ENCODE measurements at regions not wholly inside any gene's neighbourhood (a gene's known extent, or its start where the extent isn't known, plus 50 kb on each side); places are given as distances from the start of the nearest gene placed in this dataset.

DNA sequence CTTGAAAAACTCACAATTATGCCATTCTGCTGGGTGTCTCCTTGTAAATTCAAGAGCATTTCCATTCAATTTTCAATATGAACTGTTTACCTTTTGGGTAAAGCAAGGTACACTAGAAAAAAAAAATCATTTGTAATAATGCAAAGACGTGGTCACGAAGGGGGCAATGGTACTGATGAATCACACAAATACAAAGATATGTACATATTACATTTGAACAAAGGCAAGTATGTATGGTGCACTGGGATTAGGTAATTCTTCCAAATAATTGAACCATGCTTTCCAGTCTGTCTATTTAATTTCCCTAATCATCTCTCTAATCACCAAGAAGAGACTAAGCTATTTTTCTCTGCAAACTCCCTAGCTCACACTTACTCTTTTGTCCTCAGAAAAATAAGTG is 63.4 kb upstream of the RNF38 start (continued):
- TF ChIP-seq ATF3 (IDR thresholded peaks at IDR 0.05) (no peak), EGR1 (IDR thresholded peaks at IDR 0.05; ENCODE audit: low read depth) (no peak), SRF (IDR thresholded peaks at IDR 0.05; ENCODE audit: low read depth) (no peak), CTCF (IDR thresholded peaks at IDR 0.05 in 2 of 3, conservative IDR thresholded peaks at IDR 0.05 in 1 of 3; ENCODE audit: borderline replicate concordance in 1 of 3, insufficient read depth in 1 of 3, low read depth in 2 of 3, low read length in 2 of 3) (no peak), SP1 (IDR thresholded peaks at IDR 0.05; ENCODE audit: low read depth) (no peak), EZH2phosphoT487 (IDR thresholded peaks at IDR 0.05; ENCODE audit: borderline replicate concordance) (no peak), ELF1 (IDR thresholded peaks at IDR 0.05; ENCODE audit: borderline replicate concordance, low read depth) (no peak), CBX3 (IDR thresholded peaks at IDR 0.05; ENCODE audit: low read depth) (no peak), TCF7L2 (IDR thresholded peaks at IDR 0.05; ENCODE audit: borderline replicate concordance, extremely low read depth, insufficient read depth, insufficient read length) (no peak), JUND (IDR thresholded peaks at IDR 0.05) (no peak)
- TF ChIP-seq, protein P1, sequence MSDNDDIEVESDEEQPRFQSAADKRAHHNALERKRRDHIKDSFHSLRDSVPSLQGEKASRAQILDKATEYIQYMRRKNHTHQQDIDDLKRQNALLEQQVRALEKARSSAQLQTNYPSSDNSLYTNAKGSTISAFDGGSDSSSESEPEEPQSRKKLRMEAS (IDR thresholded peaks at IDR 0.05) = no peak

DNA sequence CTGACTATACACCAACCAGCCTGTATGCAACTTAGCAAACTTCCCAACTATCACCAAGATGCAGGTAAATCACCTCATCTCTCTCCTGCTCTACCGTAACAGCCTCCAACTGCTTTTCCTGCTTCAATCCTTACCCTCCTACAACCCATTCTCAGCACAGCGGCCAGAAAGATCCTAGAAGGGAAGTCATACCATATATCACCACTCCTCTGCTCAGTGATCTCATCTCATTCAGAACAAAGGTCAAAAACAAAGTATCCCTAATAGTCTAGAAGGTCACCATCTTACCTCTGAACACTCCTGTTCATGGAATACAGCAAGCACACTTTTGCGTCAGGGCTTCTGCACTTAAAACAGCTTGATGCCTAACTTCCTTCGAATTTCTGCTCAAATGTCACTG is 62.2 kb upstream of the RNF38 start:
- Histone ChIP-seq H4K20me1 (ENCODE audit: insufficient read depth) (no peaks in the 10 kb centered on the region), H3K4me2 (ENCODE audit: low read length) (no peak overlapping the region), H3K36me3 (ENCODE audit: control insufficient read depth in 1 of 2, insufficient read depth in 2 of 2, low read length in 2 of 2) (no peaks in the 10 kb centered on the region), H3K4me1 (ENCODE audit: control insufficient read depth in 1 of 2, insufficient read depth in 2 of 2, low read length in 2 of 2) (no peaks in the 10 kb centered on the region), H3K9ac (ENCODE audit: low read length) (no peak overlapping the region), H3K27me3 (ENCODE audit: insufficient read depth, low read length) (no peaks in the 10 kb centered on the region), H3K79me2 (ENCODE audit: insufficient read depth, low read length) (peaks cover 5% of the 10 kb centered on the region; the same call in 1 of the 2 replicates), H2AFZ (ENCODE audit: low read depth, low read length, poor library complexity, severe bottlenecking) (no peak overlapping the region), H3K4me3 (replicated peaks in 1 of 2; ENCODE audit: low read depth in 1 of 2, low read length in 2 of 2) (no peak overlapping the region), H3K9me2 (ENCODE audit: insufficient read depth) (no peaks in the 10 kb centered on the region), H3K9me3 (ENCODE audit: control insufficient read depth in 1 of 2, insufficient read depth in 1 of 2, low read depth in 1 of 2, low read length in 2 of 2) (no peaks in the 10 kb centered on the region), H3K27ac (ENCODE audit: low read depth, low read length) (no peak overlapping the region)
- ChIA-PET RAD21 (ENCODE audit: low non-redundant PET in 1 of 2, low total read pairs in 2 of 2, uncharacterized antibody in 2 of 2, unreplicated experiment in 2 of 2) (no interaction called here), POLR2A (no interaction called here), CTCF (interaction anchor here (1.3 kb wide), 1 partner anchor 55 kb away, joined by 4 read pairs; no protein-coding TSS in a partner anchor)
- intact Hi-C loops (cut with micrococcal nuclease) = no loop called here
- DNase-seq (ENCODE audit: low read depth, low spot score) (no peak), ATAC-seq (no peak)
- BruUV-seq (replicated peaks) = no TSS peak
- TF ChIP-seq FOSL1 (IDR thresholded peaks at IDR 0.05; ENCODE audit: low read depth) (no peak), SRF (IDR thresholded peaks at IDR 0.05; ENCODE audit: low read depth) (no peak), SIN3A (IDR thresholded peaks at IDR 0.05; ENCODE audit: low read depth) (no peak), CTCF (IDR thresholded peaks at IDR 0.05 in 2 of 3, conservative IDR thresholded peaks at IDR 0.05 in 1 of 3; ENCODE audit: borderline replicate concordance in 1 of 3, insufficient read depth in 1 of 3, low read depth in 2 of 3, low read length in 2 of 3) (no peak), JUND (IDR thresholded peaks at IDR 0.05) (no peak), ZNF274 (IDR thresholded peaks at IDR 0.05; ENCODE audit: low read depth, low read length) (no peak), POLR2A (IDR thresholded peaks at IDR 0.05; ENCODE audit: borderline replicate concordance, extremely low read depth, insufficient read depth, insufficient read length) (no peak), ELF1 (IDR thresholded peaks at IDR 0.05; ENCODE audit: borderline replicate concordance, low read depth) (no peak), ZFX (IDR thresholded peaks at IDR 0.05) (no peak), RAD21 (IDR thresholded peaks at IDR 0.05; ENCODE audit: low read depth) (no peak), CBX3 (IDR thresholded peaks at IDR 0.05; ENCODE audit: low read depth) (no peak), EZH2 (IDR thresholded peaks at IDR 0.05) (no peak), EZH2phosphoT487 (IDR thresholded peaks at IDR 0.05; ENCODE audit: borderline replicate concordance) (no peak), SP1 (IDR thresholded peaks at IDR 0.05; ENCODE audit: low read depth) (no peak)
- TF ChIP-seq, protein P2, sequence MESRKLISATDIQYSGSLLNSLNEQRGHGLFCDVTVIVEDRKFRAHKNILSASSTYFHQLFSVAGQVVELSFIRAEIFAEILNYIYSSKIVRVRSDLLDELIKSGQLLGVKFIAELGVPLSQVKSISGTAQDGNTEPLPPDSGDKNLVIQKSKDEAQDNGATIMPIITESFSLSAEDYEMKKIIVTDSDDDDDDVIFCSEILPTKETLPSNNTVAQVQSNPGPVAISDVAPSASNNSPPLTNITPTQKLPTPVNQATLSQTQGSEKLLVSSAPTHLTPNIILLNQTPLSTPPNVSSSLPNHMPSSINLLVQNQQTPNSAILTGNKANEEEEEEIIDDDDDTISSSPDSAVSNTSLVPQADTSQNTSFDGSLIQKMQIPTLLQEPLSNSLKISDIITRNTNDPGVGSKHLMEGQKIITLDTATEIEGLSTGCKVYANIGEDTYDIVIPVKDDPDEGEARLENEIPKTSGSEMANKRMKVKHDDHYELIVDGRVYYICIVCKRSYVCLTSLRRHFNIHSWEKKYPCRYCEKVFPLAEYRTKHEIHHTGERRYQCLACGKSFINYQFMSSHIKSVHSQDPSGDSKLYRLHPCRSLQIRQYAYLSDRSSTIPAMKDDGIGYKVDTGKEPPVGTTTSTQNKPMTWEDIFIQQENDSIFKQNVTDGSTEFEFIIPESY (IDR thresholded peaks at IDR 0.05; ENCODE audit: extremely low read depth, insufficient replicate concordance, low read length) = no peak
- TF ChIP-seq, protein P1 (IDR thresholded peaks at IDR 0.05) = no peak

Data from HCT116 (cell line).